ENCODE measurements at regions not wholly inside any gene's neighbourhood (a gene's known extent, or its start where the extent isn't known, plus 50 kb on each side); places are given as distances from the start of the nearest gene placed in this dataset.

DNA sequence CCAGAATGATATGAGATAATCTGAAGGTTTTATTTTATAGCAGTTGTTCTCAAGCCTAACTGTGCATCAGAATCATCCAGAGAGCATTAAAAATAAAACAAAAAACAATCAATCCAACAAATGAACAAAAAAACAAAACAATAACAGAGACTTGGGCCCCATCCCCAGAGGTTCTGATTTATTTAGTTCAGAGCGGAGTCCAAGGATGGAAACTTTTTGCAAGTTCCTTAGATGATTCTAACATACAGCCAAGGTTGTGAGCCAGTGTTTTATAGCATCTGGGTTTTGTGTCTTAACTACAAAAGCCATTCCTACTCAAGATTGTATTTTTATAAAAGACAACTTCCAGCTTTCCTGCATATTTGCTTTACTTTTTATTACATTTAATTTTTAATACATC lies 59.4 kb upstream of the GRPR start:
- TF ChIP-seq MYC (IDR thresholded peaks at IDR 0.05; ENCODE audit: low read depth, low read length) (no peak), POLR2A (IDR thresholded peaks at IDR 0.05; ENCODE audit: low read depth, low read length) (no peak)
